Peyer's patch (tissue), 4 donors: ENCODE measurements at regions not wholly inside any gene's neighbourhood (a gene's known extent, or its start where the extent isn't known, plus 50 kb on each side); places are given as distances from the start of the nearest gene placed in this dataset.

ENCODE experiments used
- DNase-seq, 3 donors: peaks; one replicate each; pipeline ENCODE4 v3.0.0-alpha.2; 2017 to 2019
- H3K27ac ChIP-seq, 4 donors: fragments of 200-600 bp; sonication (generic); one replicate each; pipeline ENCODE4 v1.5.1; 2016 to 2019
- H3K27me3 ChIP-seq, 2 donors: fragments of 200-600 bp; sonication (generic); one replicate each; pipeline ENCODE4 v1.5.1; 2019
- H3K36me3 ChIP-seq, 3 donors: fragments of 200-600 bp; sonication (generic); one replicate each; pipeline ENCODE4 v1.5.1; 2016 to 2019
- H3K4me1 ChIP-seq, 4 donors: fragments of 200-600 bp; sonication (generic); one replicate each; pipeline ENCODE4 v1.5.1; 2016 to 2019
- H3K4me3 ChIP-seq, 4 donors: fragments of 200-600 bp; sonication (generic); 1 replicate in 3 of 4; 2 replicates in 1 of 4; pipeline ENCODE4 v1.5.1; 2016 to 2019; ENCODE audit warnings: mild to moderate bottlenecking in 1 of 4
- H3K9me3 ChIP-seq, 4 donors: fragments of 200-600 bp; sonication (generic); one replicate each; pipeline ENCODE4 v1.5.1; 2016 to 2019; ENCODE audit warnings: mild to moderate bottlenecking in 1 of 4
- CTCF ChIP-seq, 6 experiments: fragments of 450-650 bp in 4 of 6; fragments of 200-600 bp in 2 of 6; sonication (generic) in 1 of 6; IDR thresholded peaks; one replicate each; pipeline ENCODE4 v1.5.1; 2017 to 2019; ENCODE audit warnings: antibody characterized with exemption in 6 of 6, mild to moderate bottlenecking in 3 of 6, moderate library complexity in 1 of 6
- POLR2A ChIP-seq, 2 donors: fragments of 450-650 bp; IDR thresholded peaks; one replicate each; pipeline ENCODE4 v1.5.1; 2017; ENCODE audit warnings: antibody characterized with exemption in 2 of 2, mild to moderate bottlenecking in 2 of 2, moderate library complexity in 2 of 2

DNA sequence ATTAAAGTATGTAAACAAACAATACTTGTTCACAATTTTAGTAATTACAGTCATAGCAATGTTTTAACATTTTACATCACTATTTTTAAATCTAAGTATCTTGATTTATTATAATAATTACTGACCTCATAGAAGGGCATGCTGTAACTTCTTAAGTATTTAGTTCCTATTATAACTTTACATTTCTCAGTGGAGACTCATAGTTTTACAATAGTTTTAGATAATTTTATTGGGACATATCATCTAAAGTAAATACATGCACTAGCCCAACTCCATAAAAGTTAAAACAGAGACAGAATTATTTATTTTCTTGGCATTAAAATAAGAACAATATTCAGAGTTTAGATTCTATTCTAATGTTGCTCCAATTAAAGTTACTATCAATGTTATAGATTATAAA, 466.5 kb upstream of the BCHE start:
- Histone ChIP-seq H3K27me3 (no peaks in the 10 kb centered on the region), H3K36me3 (no peaks in the 10 kb centered on the region), H3K27ac (no peak overlapping the region), H3K9me3 (no peaks in the 10 kb centered on the region), H3K4me1 (no peaks in the 10 kb centered on the region), H3K4me3 (no peak overlapping the region)
- DNase-seq, result no peak
- TF ChIP-seq POLR2A (IDR thresholded peaks at IDR 0.05), result no peak
- no peak for TF ChIP-seq CTCF (IDR thresholded peaks at IDR 0.05)

DNA sequence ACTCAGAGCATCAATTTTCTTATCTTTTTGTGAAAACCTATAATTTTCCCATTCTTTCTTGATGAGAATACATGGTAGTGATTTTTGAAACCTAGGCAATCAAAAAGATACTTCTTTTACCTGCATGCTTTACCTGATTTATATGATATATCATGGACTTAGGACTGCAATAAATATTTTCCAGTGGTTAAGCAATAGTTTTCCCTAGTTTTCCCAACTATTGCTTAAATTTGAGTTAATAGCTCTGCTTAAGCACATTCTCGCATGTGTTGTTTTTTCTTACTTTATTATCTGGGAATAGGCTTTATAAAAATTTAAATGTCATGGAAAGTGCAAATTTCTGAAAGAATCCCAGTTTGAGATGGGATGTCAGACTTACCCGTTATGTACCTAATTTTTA, 465.1 kb upstream of the BCHE start:
- H3K9me3 ChIP-seq, result no peaks in the 10 kb centered on the region
- no peak for TF ChIP-seq POLR2A (IDR thresholded peaks at IDR 0.05)
- TF ChIP-seq CTCF (IDR thresholded peaks at IDR 0.05), result no peak
- DNase-seq, result no peak
- no peaks in the 10 kb centered on the region for H3K36me3 ChIP-seq
- no peak overlapping the region for H3K4me3 ChIP-seq
- no peak overlapping the region for H3K27ac ChIP-seq
- no peaks in the 10 kb centered on the region for H3K4me1 ChIP-seq
- H3K27me3 ChIP-seq, result no peaks in the 10 kb centered on the region

DNA sequence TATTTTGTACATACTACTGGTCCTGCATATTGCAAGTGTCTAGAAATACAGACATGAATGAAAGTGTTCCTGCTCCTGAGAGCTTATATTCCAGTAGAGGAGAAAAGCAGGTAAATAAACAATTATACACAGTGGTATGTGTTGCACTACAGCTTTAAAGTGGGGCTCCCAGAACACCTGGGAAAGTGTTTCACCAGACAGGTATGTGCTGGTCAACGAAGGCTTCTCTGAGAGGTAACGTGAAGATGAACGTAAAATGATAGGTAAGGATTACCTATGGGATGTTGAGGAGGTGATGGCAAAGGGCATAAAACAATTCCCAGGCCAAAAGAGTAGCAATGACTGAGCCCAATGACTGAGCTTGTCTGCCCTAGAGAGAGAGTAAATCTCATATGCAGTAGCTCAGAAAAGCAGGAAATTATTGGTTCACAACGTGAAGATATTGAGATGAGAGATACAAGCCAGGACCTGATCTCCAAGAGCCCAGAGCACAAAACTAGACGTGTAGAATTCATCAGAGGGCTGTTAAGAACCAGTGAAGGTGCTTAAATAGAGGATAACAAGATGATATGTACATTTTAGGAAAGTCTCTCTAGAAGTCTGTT, 459.1 kb upstream of the BCHE start:
- TF ChIP-seq CTCF (IDR thresholded peaks at IDR 0.05), result no peak
- no peak for TF ChIP-seq POLR2A (IDR thresholded peaks at IDR 0.05)
- Histone ChIP-seq H3K9me3 (no peaks in the 10 kb centered on the region), H3K4me1 (no peaks in the 10 kb centered on the region), H3K27me3 (no peaks in the 10 kb centered on the region), H3K36me3 (no peaks in the 10 kb centered on the region), H3K4me3 (no peak overlapping the region), H3K27ac (no peak overlapping the region)
- no peak for DNase-seq

DNA sequence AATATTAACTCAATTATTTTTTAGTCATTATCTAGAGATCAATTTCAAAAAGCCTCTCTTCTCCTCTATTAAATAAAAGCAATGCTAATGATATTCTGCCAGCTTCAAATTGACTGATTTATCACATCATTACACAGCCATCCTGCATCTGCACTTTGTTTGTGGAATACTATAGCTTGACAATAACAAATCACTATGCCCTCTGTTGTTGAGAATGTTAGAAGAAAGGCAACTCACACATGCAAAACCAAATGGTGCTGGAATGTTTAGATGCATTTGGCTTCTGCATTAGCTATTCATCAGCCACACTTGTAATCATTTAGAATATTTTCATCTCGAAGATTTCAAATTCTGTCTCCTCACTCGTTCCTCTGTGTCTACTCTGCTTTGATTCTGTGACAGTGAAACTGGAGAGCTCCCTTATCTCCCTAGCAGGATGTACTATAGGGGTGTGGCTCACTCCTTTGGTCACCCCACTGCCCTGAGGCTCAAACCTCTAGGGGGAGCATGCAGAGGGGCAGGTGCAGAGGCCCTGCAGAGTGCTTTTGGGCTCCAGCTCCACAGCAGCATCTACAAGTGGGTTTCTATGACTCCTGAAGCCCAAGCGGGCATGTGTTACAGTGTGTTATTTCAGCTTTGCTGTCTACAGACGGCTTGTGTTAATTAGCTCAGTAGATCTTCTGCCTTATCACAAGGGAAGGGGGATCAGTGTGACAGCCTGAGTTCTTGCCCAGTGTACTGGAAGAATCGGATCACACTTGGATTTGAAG, 454.1 kb upstream of the BCHE start:
- TF ChIP-seq POLR2A (IDR thresholded peaks at IDR 0.05) (no peak), CTCF (IDR thresholded peaks at IDR 0.05) (no peak)
- Histone ChIP-seq H3K4me1 (no peaks in the 10 kb centered on the region), H3K27me3 (no peaks in the 10 kb centered on the region), H3K27ac (no peak overlapping the region), H3K9me3 (no peaks in the 10 kb centered on the region), H3K36me3 (no peaks in the 10 kb centered on the region), H3K4me3 (no peak overlapping the region)
- DNase-seq, result no peak

DNA sequence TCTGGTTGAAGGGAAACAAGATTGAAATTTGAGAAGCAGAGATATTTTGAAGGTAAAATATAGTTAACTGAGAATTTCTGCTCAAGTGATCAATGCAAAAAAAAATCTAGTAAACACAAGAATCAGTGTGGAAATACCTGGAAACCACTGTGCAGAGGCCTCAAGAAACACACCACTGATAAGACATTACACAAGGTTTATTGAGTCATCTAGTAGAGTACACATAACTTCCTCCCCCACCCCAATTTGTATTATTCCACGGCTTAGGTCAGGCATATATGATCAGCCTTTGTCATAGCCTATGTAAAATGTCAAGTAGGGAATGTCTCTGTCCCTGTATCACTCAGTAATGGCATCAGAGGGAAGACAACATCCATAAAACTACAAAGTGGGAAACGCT, 447.8 kb upstream of the BCHE start:
- Histone ChIP-seq H3K9me3 (no peaks in the 10 kb centered on the region), H3K4me3 (no peak overlapping the region), H3K27ac (no peak overlapping the region), H3K27me3 (no peaks in the 10 kb centered on the region), H3K4me1 (no peaks in the 10 kb centered on the region), H3K36me3 (no peaks in the 10 kb centered on the region)
- no peak for DNase-seq
- TF ChIP-seq CTCF (IDR thresholded peaks at IDR 0.05) (no peak), POLR2A (IDR thresholded peaks at IDR 0.05) (no peak)
